NCI-H1092 treated with DMSO at 0.1 percent for 48 hours (cell line): ENCODE measurements at regions not wholly inside any gene's neighbourhood (a gene's known extent, or its start where the extent isn't known, plus 50 kb on each side); places are given as distances from the start of the nearest gene placed in this dataset.

ENCODE experiments used
- DNase-seq: peaks from one replicate; lab custom pipeline; 2025; lab: John Stamatoyannopoulos, UW

DNA sequence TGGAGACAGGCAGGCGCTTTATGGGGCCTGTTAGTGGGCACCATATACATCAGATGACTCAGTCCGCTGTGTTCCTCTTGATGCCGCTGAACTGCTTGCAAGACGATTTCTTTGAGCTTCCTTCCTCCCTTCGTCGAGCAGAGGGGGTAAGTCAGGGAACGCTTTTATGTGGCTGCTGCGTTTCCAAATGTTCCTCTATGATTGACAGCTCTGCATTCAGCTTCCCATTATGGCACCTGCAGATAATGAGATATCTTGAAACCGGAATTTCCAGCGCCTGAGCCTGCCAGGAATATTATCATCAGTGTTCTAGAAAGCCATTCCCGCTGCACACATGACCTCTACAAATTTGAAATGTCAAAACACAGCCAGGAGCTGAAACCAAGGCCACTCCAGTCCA is 257.0 kb downstream of the TSHZ3 start:
- DNase-seq, result no peak

GRCh38 chr19:31089681-31090080 is 259.6 kb downstream of the TSHZ3 start:
- no peak for DNase-seq

DNA sequence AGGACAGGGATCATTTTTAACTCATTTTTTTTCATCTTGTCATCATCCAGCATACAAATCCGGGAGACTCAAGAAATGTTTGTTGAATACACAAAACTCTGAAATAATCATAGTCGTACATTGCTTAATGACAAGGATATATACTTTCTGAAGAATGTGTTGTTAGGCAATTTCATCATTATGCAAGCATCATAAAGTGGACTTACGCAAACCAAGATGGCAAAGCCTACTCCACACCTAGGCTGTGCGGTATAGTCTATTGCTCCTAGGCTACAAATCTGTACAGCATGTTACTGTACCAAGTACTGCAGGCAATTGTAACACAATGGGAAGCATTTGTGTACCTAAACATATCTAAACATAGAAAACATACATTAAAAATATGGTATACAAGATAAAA is 264.1 kb downstream of the TSHZ3 start:
- no peak for DNase-seq

GRCh38 chr19:31083105-31083504 is 266.1 kb downstream of the TSHZ3 start:
- no peak for DNase-seq

GRCh38 chr19:31075146-31075655 is 274.0 kb downstream of the TSHZ3 start:
- DNase-seq, result no peak

DNA sequence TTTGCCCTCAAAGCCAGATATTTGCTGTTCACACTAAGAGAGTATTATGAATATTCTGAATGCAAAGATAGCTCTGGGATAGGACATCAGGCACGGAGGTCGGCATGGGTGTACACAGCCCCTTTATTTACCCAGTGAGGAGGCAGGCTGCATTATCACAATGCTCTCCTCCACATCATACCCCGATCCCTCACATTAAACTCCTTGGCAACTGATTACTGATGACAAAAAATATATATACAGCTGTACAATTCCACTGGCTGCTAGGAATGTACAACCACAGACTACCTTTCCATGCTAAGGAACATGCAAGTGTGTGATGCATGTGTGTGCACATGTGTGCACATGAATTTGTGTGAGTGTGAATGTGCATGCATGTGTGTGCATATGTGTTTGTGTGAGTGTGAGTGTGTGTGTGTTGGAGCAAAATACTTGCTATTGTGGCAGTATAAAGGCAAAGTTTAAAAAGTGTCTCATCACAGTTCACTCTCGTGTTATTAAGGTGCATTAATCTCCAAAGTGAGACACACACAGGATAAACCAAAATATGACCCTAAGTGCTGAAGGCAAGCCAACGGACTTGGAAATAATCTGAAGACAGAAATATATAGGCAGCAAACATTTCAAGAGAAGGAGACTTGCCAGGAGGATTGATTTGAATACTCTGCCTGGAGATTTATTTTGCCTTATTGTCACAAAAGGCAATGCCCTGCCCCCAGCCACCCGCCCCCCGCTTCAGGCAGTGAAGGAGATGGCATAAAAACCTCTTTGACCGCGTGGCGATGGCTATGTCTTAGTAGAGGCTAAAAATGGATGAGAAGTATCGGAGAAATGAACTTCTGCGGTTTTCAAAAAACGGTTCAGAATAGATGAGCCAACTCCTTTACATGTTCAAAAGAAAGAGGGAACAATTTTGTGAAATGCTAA is 274.8 kb downstream of the TSHZ3 start:
- no peak for DNase-seq

- DNase-seq, result no peak
These were observed 275.6 kb downstream of the TSHZ3 start for GRCh38 chr19:31073485-31074198.

DNA sequence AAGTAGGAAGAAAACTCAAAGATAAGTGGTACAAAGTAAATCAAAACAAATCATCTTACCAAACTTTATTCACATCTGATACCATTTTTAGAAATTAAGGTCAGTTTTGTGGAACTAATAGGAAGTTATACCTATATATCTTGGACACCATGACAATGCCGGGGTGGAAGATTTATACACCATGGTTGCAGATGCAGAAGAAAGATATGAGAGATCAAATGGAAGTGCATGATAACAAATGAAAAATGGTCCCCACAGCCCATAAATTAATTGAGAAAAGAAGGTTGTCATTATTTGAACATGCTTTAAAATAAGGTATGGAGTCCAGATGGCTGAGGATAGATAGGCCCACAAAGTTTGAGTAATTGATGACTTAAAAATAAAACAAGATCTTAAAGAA is 276.8 kb downstream of the TSHZ3 start:
- no peak for DNase-seq

- no peak for DNase-seq
These were observed 277.9 kb downstream of the TSHZ3 start for GRCh38 chr19:31071136-31071855.

DNA sequence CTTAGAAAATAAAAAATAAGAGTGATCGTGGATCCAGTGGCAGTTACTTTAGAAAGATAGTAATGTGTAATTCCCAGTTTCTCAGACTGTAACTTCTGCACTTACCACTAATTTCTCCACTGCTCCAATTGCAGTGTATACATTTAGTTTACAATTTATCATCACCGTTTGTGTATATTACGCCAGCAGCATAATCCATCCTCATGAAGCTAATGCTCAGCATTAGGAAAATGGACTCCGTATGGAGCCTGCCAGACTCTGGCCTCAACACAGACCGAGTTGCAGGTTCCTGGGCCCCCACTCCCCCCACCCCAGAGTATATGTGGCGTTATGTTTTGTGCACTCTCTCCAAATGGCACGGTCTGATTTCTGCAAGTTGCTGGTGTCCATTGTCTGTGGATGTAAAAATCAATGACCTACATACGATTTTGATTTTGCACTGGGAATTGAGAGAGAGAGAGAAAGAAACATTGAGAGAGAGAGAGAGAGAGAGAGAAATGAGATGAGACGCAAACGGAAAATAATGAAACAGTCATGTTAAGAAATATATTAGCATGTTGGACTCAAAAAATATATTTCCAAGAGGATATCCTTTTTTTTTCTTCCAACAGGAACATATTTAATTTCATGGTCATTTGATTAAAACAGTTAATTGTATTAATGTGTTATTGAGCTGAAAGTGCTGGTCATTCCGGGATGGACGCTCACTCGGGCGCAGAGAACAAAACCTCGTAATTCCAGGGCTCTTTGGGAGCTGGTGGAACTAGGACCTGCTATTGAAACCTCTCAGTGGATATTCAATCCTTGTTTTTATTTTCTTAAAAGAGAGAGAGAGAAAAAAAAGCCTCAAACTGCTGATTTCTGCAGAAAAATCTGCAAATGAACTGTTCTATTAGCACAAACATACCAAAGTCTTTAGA is 278.8 kb downstream of the TSHZ3 start:
- DNase-seq, result no peak

DNA sequence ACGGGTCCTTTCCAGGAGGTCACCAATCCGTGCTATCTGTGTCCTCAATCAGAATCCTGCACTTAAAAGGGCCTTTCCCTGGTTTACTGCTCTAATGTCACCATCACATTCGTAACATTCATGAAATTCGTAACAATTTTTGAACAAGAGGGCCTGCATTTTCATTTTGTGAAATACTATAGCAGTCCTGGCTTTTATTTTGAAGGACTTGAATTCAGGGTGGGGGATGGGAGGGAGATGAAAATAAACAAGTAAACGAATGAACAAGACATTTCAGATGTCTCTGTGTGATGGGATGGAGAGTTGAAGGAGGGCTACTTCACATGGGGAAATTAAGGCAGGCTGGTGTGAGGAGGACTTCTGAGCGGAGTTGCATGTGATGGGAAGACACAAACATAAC is 281.0 kb downstream of the TSHZ3 start:
- no peak for DNase-seq

DNA sequence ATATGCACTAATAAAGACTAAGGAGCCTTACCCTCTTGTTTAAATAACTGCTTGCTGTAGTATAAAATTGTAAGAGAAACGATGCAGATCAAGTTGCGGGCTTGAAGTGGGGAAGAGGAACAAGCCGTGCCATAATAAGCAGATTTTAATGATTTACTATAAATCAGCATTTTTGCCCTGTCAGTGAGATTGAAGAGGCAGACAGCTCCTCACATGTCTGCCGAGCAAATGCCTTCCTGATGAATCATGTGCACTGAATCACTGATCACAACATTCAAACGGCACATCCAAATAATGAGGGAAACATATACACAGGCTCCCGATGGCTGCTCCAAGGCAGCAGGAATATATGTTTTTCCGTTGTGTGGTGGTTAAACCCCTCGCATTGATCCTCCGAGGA is 282.9 kb downstream of the TSHZ3 start:
- no peak for DNase-seq

- no peak for DNase-seq
These were observed 284.7 kb downstream of the TSHZ3 start for GRCh38 chr19:31064491-31064890.

DNA sequence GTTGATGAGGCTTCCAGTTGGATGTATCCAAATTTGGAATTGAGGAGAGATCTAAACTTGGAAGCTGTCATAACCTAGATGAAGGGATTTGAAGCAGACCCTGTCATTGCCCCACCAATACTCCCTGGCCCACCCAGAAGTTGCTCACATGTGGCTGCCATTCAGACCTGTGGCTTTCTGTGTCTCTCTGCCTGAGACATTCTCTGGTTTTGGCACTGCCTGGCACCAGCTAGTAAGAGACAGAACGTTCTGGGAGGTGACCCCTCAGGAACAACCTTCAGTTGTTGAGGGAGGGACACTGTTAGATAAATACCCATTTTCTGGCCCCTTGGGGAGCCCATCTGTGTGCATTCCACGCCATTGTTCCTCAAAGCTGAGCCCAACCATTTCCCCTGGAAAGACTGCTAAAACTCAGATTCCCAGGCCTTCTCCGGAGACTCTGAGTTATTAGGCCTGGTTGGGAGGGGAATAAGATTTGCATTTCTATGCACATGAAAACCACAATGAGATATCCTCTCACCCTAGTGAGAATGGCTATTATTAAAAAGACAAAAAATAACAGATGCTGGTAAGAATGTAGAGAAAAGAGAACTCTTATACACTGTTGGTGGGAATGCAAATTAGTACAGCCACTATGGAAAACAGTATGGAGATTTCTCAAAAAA is 290.4 kb downstream of the TSHZ3 start:
- DNase-seq, result no peak

- DNase-seq, result no peak
These were observed 291.8 kb downstream of the TSHZ3 start for GRCh38 chr19:31057476-31057875.

- no peak for DNase-seq
These were observed 293.8 kb downstream of the TSHZ3 start for GRCh38 chr19:31055454-31055853.

DNA sequence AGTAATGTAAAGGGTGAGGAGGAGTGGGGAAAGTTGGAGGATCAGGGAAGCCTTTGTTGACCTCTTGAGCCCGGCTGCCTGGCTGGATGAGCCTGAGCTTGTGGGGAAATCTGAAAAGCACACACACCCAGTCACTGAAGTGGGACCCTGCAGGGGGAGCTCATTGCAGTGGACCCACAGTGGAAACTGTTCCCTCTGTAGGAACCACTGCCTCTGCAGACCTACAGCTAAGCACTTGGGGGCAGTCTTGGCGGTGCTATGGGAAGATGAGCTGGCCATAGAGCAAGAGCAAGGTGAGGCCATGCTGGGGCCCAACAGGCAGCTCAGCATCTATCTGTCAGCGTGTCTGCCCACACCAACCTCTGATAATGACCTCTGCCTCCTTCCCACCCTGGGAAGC is 294.8 kb downstream of the TSHZ3 start:
- DNase-seq, result no peak

DNA sequence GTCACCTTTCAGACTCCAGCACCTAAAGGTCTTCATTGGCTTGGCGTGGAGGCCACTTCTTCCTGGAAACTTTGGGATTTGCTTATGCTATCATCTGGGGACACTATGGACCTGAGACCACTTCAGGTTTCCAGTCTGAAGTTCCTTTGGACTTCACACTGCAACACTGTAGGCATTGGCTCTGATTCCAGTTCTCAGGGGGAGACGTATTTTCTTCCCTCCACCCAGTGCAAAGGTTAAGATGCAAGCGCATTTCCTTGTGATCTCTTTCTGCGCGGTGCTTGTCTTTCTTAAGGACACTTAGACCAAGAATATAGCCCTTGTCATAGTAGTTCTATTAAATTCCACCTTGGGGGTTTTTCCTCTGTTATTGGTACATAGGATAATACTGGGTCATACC is 299.8 kb downstream of the TSHZ3 start:
- no peak for DNase-seq

DNA sequence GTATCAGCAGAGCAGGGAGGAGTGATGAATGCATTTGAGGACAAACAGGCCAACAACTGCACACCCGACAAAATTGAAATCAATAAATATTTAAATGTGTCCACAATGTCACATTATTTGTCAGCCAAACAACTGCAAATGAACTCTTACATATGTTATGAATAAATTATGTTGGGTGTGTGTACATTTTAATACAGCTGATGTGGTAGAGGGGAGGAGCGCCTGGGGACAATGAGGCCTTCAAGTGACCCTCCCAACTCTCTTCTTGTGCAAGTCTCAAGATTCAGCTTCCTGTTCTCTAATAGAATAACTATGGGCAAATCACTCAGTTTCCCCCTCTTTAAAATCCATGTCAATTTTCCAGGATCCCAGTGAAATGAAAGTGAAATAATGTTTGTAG is 303.2 kb downstream of the TSHZ3 start:
- no peak for DNase-seq

DNA sequence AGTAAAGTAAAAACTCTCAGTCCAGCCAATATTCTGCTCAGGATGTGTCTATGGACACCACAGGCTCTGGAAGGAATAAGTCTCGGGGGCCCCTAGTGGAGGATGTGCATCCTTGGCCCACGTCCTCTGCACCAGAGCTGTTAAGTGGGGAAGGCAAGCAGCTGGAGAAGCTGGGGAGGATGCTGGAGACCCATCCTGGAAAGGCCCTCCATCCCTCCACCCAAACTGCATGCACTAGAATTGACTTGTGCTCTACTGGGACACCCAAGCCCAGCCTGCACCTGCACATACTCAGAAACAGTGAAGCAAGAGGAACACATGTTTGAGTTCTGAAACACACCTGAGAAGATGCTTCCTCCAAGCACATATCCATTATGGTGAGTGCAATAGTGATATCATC is 307.8 kb downstream of the TSHZ3 start:
- no peak for DNase-seq

- DNase-seq, result no peak
These were observed 310.1 kb downstream of the TSHZ3 start for GRCh38 chr19:31039151-31039550.
